Left colon (tissue), 2 donors: ENCODE measurements at regions not wholly inside any gene's neighbourhood (a gene's known extent, or its start where the extent isn't known, plus 50 kb on each side); places are given as distances from the start of the nearest gene placed in this dataset.
A peak's percentile ranks its signal among the peaks of the same experiment; 100 is the strongest.
"Not testable (repeated sequence)": the region's sequence is repeated elsewhere in the genome, so short reads cannot be mapped to it uniquely, and the experiment has no call there.

Source experiments
- ATAC-seq: fragments of 200-7000 bp; cut with Tn5 transposase; one replicate; pipeline ENCODE4 v1.9.1; 2020; ENCODE audit warnings: mild to moderate bottlenecking, moderate library complexity
- DNase-seq, 2 donors: peaks; one replicate each; pipeline ENCODE4 v3.0.0-alpha.2; 2020
- intact Hi-C, 2 donors: fragments of 100-400 bp; cut with DNase I in 1 of 2; cut with micrococcal nuclease in 1 of 2; formaldehyde crosslinking; loops; one replicate each; pipeline versions ENCODE4 v1.11.2 to v1.14.0; 2022; cut with DNase I, micrococcal nuclease
- donor health status: DM: no; HTN: no; CAD: no.
- donor health status: DM: yes; HTN: yes; CAD: no.

GRCh38 chr6:139470997-139471396 is 96.5 kb upstream of the CITED2 start:
- DNase-seq, result no peak
- intact Hi-C loops, result no loop called here
- ATAC-seq, result no peak

- intact Hi-C loops, result no loop called here
- ATAC-seq (peak; percentile 37), DNase-seq (no peak)
Observed at GRCh38 chr6:139468178-139468819, 93.9 kb upstream of the CITED2 start.

DNA sequence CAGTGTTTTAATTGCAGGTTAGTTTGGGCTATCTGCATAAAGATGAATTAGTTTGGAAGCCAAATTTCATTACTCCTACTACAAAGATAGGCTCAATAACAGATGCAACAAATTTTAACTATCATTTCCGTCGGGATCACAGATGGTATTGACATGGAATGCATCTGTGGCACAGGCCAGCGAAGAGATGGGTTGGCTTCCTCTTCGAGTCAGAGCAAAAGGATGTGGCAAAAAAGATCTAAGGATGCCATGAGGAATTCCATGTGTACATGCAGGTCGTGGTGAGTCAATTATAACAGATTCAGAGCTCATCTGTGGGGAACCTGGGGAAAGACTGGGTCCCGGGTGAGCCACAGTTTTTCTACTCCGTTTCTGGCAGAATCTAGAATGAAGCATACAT is 83.0 kb upstream of the CITED2 start:
- ATAC-seq, result no peak
- no peak for DNase-seq
- intact Hi-C loops, result no loop called here

DNA sequence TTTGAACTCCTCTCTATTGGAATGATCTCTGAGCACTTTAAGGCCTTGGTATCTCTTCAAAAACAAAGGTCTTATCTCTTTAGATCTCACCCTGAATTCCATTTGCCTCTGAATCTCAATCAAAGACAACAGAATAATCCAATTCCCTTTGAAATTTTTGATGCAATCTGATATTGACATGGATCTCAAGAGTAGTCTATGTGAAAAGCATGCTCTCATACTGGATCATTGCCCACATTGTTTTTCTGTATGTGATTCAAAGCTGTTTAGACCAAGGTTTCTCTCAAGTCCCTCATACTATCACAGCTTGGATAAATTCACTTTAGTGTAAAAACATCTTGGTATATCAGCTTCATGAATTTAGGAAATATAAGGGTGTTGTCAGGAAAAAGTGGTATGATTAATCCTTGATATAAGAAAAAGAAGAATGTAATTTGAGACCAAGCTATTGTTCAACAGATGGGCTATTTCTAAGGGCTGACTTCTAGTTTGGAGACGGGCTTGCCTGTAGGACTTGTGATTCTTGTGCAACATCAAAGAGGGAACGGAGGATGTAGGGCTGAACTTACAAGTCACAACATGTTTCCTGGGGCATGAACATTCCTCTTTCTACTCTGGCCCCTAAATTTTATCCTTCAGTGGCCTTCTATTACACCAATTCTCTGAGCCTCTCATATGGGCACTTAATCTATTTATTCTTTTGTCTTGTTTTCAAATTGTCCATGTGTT is 77.9 kb upstream of the CITED2 start:
- DNase-seq, result no peak
- ATAC-seq, result no peak
- intact Hi-C loops, result no loop called here

DNA sequence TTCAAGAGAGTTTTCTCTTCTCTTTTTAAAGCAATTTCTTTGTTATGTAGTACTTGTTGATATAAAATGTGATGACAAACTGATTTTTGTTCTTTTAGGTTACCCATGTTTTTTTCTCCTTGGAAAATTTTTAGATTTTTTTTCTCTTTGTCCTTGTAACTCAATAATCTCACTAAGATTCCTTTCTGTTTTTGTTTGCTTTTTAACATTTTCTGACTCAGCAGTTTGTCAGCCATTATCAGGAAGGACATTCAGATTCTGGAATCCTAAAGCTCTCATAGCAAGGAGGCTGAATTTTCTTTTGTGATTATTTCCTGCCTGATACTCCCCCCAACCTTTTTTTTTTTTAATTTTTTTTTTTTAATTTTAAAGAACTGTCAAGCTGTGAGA is 75.2 kb upstream of the CITED2 start:
- DNase-seq, result no peak
- ATAC-seq, result no peak
- intact Hi-C loops, result no loop called here

DNA sequence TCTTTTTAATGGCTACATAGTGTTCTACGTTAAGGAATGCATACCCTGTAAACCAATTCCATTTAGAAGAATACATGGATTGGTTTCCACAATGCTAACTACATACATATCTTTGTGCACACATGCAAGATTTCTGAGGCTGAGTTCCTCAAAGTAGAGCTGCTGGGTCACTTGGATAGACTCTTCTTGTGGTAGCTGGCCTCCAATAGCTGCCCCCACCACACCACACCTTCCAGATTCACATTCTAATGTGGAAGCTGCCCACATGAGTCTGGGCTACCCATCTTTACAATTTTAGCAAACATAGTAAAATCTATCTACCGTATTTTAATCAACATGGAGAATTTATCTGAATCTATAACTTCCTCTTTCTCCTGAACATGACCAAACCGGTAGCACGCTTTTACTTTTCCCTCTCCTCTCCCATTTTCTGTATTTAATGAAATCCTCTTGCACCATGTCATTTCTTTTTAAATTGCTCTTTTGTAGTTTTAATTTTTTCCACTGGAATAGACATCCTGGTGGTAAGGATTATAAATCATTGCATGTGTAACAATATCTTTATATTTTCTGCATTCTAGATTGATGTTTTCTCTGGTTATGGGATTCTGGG is 74.7 kb upstream of the CITED2 start:
- ATAC-seq (no peak), DNase-seq (no peak)
- intact Hi-C loops, result no loop called here

DNA sequence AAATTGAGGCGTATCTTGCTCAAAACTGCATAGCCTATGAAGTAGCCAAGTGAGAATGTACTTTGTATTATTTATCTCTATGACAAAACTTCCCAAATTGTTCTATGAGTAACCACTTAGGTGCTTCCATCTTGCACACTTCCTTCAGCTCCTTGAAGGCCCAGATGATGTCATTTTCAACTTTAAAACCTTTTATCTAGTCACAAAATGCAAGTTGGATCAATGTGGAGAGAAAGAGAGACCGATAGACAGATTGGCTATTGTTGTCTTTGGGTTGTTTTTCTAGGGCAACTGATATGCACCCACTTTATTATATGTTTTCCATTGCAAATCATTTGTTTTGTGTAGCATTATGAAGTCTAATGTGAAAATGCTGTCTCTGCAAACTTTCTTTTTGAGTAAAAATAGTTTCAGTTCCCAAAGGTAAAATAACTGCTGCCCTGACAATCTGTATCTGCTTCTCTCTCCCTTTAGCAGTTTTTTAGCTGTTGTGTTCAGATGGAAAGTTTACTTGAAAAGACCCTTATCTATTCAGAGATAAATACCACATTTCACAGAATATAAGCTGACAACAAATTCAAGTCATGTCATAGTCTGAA is 73.7 kb upstream of the CITED2 start:
- intact Hi-C loops, result no loop called here
- ATAC-seq, result no peak

DNA sequence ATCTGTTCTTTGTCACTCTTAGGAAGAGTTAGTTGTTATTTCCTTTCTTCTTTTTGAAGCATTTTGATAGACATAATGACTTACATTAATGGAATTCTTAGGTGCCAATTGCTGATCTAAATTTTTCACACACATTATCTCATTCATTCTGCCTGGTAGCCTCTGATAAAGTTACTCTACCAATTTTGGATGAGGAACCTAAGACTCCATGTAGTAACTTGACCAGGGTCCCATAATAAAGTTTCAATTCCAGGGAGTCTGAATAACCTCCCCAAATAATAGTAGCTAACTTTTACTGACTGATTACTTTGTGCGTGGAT is 73.2 kb upstream of the CITED2 start:
- intact Hi-C loops, result no loop called here
- no peak for ATAC-seq
- DNase-seq, result no peak

More for the DNA sequence above, 73.7 kb upstream of the CITED2 start:
- no peak for DNase-seq

- ATAC-seq, result no peak
- intact Hi-C loops, result no loop called here
- DNase-seq, result no peak
Observed at GRCh38 chr6:139446768-139447655, 72.6 kb upstream of the CITED2 start.

- ATAC-seq (no peak), DNase-seq (no peak)
- intact Hi-C loops, result no loop called here
Observed at GRCh38 chr6:139446138-139446715, 71.8 kb upstream of the CITED2 start.

- ATAC-seq, DNase-seq, intact Hi-C loops: not testable (repeated sequence)
Observed at GRCh38 chr6:139444273-139444787, 69.9 kb upstream of the CITED2 start.

DNA sequence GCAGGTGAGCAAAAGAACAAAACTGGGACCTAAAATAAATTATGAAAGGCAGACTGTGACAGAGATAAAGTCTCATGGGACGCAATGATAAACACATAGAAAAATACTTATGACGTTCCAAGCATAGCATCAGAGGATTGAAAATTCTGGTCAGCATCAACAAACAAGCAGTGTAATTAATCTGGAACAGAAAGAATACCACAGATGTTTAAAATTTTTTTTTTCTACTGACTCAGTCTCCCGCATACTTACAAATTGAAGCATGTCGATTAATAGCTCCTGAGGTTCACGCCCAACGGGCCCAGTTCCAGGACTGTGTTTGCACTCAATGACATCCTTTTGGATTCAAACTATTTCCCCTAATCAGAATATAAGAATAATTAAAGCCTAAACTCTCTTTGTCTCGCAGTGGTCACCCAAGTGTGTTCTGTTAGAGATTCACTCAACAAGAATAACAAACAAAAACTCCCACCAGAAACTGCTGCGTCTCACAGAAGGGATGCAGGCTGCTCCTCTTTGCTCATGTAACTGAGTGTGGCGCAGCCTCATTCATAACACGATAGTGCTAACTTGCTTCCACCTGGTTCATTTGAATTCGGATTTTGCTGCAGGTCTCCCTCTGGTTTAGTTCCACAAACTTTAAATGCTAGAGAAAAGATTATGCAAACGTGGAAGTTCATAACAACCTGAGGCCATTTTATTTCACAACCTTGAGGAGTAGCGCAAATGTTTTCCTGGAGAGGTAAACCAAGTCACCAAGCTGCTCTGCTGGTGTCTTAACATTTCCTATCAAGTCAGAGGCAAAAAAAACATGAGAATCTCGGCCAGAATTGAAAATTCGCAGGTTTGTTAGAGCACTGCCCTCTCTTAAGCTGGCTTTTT is 69.0 kb upstream of the CITED2 start:
- ATAC-seq (no peak), DNase-seq (no peak)
- intact Hi-C loops, result no loop called here

GRCh38 chr6:139442188-139442671 is 67.8 kb upstream of the CITED2 start:
- no peak for ATAC-seq
- intact Hi-C loops, result no loop called here
- DNase-seq, result no peak

GRCh38 chr6:139439349-139439748 is 64.9 kb upstream of the CITED2 start:
- ATAC-seq (no peak), DNase-seq (no peak)
- intact Hi-C loops, result no loop called here

- intact Hi-C loops, result no loop called here
- DNase-seq (no peak), ATAC-seq (no peak)
Observed at GRCh38 chr6:139438775-139439174, 64.3 kb upstream of the CITED2 start.

DNA sequence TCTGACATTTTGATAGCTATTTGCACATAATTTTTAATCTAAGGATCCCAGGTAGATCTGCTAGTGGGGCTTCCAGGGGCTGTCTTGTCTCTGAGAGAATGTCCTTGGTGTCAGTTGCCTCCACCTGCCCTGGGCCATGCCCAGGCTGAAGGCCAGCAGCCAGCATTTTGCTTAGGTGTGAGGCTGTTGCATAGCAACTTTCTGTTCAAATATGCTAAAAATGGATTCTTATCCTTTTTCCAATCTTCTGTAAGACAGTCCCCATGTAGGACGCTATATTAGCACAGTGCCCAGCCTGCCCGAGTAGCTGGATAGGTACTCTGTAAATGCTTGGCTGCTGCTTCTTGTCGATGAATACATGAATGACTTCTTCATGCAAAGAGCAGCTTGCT is 62.5 kb upstream of the CITED2 start:
- DNase-seq, result no peak
- no peak for ATAC-seq
- intact Hi-C loops, result no loop called here

- DNase-seq (no peak), ATAC-seq (no peak)
- intact Hi-C loops, result no loop called here
Observed at GRCh38 chr6:139436200-139436956, 61.9 kb upstream of the CITED2 start.
